HG03103 (cell line): ENCODE measurements at regions not wholly inside any gene's neighbourhood (a gene's known extent, or its start where the extent isn't known, plus 50 kb on each side); places are given as distances from the start of the nearest gene placed in this dataset.

Experiments used
- ATAC-seq: cut with Tn5 transposase; IDR thresholded peaks from one replicate; pipeline ENCODE4 v1.9.1; 2021; ENCODE audit warnings: low read depth; ENCODE audit not compliant: unreplicated experiment

DNA sequence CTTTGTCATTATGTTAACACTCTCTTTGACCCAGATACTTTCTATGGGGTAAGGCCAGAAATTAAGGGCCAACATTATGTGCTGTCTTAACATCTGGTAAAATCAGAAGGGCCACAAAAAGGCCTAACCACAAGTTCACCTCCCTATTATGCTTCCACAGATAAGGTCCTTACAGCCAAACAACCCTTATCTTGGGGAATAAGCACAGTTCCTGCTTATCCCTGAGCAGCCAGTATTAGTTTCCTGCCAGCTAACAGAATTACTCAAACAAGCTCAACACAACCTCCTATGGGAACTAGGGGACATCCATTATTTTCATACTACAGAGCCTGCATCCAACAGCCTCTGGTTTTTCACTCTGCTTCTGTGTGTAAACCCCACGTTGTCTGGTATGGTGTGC, 724.8 kb downstream of the HACE1 start:
- ATAC-seq, result no peak

DNA sequence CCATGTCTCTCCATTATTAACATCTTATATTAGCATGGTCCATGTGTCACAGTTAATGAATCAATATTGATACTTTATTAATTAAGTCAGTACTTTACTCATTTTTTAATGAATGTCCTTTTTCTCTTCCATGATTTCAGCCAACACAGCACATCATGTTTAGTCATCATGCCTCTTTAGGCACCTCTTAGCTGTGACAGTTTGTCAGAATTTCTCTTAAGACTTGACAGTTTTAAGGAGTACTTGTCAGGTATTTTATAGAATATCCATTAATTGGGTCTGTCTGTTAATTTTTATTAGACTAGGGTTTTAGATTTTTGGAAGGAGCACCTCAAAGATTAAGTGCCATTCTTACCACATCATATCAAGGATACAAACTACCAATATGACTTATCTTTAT, 729.4 kb downstream of the HACE1 start:
- no peak for ATAC-seq

DNA sequence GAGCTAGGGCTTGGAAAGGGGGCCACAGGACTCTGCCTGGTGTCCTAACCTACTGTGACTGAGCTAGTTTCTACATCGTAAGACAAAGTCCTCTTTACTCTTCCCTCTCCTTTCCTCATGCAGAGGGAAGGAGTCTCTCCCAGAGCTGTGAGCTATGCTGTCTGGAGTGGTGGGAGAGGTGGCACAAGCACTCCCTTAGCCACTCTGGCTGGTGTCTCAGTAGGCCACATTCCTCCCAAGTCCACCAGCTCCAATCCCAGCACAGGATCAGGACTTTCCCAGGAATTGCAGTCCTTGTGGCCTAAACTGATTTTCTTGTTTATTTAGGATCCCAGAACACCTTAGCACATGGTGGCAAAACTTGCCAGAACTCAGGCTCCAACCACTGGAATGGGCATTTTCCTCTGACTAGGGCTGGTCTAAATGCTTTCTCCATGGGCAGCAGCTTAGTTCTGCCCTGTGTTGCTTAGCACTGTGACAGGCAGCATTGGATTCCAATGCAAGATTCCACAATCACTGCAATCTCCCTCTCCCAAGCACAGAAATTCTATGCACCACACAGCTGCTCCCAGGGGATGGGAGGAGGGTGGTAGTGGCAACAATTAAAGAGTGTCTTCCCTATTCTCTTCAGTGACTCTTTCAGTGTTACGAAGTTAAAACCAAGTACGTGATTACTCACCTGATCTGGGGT, 733.3 kb downstream of the HACE1 start:
- ATAC-seq, result no peak

DNA sequence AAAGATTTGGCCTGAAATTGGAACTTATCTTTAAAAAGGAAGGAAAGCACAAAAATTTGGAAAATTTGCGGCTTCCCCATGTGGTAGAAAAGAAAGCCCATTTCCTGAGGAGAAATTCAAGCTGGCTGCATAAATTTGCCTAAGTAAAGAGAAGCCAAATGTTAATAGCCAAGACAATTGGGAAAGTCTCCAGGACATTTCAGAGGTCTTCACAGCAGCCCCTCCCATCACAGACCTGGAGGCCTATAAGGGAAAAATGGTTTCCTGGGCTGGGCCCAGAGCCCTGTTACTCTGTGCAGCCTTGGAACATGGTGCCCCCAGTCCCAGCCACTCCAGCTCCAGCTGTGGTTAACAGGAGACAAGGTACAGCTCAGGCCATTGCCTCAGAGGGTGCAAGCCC, 736.5 kb downstream of the HACE1 start:
- no peak for ATAC-seq

DNA sequence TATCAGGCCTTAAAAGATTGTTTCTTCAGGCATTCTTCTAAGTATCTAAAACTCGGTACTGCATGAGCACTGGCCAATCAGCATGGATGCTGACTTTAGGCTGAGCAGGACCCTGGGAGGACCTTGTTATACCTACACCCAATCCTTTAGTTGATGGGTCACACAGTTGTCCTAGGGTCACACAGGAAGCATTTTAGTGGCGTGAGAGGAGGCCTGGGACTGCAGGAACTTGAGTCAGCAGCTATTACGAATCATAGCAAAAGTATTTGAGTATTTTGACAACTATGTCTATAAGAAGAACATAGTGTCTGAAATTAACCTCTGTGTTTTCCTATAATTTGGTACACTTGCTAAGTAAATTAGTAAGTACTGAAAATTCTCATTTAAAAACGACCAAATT, 741.4 kb downstream of the HACE1 start:
- no peak for ATAC-seq

DNA sequence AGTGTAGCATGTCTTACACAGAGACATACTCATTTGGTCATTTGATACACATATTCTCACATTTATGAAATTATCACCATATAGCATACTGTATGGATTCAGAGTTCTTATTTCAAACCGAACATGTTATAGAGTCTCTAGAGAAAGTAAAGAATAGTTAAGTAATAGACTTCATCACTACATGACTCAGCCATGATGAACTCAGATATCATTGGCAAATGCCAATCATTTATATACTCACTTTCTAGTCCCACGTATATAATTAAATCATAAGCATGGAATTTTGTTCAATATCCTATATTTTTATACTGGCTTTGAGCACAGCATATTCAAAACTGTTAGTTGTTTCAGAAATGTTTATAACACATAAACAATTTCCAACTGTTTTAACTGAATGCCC, 749.9 kb downstream of the HACE1 start:
- no peak for ATAC-seq

DNA sequence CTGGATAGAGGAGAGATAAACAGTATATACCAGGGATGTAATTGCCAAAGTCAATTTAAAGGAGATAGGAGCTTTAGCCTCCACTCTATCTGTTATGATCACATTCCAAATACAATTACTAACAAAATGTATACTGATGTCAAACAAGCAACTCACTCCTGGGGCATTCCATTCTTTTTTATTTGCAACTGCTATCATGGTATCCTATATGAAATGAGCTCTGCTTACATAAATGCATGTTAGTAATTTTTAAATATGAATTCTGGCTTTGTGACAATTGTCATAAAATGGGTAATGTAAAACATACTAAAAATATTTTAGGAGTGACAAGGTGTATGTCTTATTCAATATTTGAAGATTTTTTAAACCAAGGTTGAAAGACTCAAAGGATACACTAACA, 751.1 kb downstream of the HACE1 start:
- no peak for ATAC-seq

DNA sequence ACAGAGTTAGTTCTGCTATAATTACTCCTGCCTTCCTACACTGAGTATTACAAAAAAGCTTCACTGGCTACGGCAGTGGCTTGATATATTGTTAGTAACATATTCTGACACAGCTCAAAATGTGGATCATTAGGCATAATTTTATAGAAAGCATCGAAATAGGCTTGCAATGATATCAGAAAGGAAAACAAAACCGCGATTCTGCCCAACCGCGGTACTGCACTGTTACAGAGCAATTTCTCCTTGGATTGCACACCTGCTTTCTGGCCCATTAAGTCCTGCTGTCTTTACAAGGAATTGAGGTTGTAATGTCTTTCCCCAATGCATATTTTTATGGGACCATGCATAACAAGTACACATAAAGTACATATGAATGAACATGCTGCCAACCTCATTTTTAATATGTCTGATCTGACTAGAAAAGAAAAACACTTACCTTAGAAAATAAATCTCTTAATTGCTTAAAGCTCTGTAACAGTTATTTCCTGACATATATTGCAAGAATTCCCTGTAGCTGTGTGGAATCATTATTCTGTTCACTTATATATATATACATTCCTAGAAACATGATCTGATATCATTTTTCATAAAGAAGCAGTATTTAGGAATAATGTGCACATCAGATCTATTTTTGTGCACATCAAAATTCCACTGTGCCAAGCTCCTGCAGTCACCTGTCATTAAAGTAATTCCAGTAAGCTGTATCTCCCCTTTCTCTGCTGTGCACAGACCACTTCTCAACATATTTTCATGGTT, 763.9 kb downstream of the HACE1 start:
- no peak for ATAC-seq

DNA sequence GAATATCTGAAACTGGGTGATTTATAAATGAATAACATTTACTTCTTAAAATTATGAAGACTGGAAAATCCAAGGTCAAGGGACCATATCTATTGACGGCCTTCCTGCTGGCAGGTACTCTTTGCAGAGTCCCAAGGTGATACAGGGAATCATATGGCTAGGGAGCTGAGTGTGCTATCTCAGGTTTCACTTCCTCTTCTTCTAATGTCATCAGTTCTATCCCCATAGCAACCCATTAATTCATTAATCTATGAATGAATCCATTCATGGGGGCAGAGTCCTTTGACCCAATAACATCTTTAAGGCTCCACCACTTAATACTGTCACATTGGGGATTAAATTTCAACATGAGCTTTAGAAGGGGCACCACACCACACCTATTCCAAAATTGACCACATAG, 772.0 kb downstream of the HACE1 start:
- ATAC-seq, result no peak

DNA sequence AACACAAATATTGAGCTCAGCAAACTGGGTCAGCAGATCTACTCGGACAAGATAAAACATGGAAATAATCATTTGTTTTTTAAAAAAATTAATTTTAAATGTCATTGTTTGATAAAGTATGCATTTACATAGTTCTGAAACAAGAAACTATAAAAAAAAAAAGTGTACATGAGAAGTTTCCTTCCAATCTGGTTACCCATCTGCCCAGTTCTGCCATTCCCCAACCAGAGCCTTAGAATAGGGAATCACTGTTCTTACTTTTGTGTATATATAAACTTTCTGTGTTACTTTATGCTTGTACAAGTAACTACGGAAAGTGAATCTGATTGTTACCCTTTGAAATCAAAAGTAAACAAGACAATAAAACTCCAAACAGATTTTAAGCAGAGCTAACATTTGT, 791.4 kb downstream of the HACE1 start:
- no peak for ATAC-seq

DNA sequence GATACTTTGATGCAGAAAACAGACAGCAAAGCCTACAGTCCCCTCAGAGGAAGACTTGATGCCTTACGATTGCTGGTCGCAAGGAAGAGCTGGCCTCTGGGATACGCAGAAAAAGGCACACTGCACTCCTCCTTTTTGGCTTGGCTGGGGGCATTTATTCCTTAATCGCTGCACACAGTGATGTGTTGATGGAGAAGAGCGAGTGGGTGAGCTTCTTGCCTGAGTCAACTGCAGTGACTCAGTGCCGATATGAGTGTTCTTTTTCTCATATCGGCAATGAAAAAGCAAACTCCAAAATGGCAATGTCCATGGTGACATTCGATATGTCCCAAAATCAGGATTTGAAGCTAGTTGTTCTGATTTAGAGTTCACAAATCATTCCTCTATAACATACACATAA, 794.8 kb downstream of the HACE1 start:
- ATAC-seq, result no peak

DNA sequence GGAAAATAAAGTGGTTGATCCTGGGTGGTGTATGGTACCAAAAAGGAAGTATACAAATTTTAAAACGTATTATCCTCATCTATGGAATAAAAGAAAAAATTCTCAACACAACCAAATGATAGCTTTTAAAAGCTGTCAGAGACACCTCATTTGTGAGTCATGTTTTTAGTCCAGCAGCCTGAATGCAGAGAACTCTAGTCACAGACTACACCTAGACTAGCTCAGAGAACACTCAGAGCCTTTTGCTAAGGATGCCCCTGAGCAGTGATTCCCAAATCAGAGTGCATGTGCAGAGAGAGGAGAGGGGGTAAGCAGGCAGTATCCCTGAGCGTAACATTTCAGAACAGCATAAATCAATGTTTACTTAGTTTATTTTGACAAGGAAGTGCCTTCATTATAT, 809.3 kb downstream of the HACE1 start:
- ATAC-seq, result no peak

DNA sequence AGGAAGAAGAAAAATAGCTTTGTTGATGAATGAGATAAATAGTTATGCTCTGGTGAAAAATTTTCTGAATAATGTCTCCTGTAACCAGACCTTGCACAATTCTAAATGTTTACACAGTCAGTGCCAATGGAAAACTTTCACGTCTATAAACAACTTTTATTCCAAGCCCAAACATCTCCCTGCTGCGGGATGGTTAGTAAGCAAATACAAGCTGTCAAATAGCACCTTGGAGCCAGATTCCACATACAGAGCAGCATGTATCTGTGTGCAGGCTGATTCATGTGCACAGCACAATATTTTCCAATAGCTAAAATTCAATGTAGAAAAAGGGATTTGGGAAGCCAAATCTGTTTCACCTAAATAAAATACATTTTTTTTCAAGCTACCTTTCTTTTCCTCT, 813.3 kb downstream of the HACE1 start:
- ATAC-seq, result no peak

DNA sequence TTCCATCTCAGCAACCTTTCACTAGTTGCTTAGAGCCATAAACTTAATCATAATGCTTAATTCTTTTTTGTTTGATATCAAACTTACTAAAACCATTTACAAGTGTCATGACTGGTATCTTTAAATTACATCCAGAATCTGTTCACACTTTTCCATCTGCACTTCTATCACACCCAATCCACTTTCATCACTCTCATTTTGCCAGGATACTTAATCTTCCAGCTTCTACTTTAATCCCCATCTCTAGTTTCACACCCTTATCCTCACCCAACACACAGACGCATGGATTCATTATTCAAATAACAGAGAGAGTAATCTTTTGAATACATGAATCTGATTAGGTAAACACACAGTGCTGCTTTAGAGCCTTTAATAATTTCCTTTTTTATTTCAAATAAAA, 828.4 kb downstream of the HACE1 start:
- ATAC-seq, result no peak

DNA sequence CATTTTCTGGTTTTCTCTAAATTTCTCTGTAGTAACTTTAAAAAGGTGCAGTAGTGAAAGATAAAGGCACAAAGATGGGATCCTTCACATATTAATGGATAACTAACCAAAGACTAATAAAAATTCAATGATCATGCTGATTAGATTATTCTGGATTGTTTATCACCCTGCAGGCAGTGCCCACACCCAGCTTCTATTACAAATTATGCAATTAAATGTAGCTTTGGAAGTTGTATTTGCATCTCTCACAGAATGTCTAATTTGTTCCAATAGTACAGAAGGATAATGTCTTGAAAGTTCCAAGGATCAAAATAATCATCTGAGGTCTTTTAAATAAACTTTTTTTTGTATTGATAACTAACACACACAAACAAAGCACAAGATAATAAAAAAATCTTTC, 837.6 kb downstream of the HACE1 start:
- no peak for ATAC-seq

DNA sequence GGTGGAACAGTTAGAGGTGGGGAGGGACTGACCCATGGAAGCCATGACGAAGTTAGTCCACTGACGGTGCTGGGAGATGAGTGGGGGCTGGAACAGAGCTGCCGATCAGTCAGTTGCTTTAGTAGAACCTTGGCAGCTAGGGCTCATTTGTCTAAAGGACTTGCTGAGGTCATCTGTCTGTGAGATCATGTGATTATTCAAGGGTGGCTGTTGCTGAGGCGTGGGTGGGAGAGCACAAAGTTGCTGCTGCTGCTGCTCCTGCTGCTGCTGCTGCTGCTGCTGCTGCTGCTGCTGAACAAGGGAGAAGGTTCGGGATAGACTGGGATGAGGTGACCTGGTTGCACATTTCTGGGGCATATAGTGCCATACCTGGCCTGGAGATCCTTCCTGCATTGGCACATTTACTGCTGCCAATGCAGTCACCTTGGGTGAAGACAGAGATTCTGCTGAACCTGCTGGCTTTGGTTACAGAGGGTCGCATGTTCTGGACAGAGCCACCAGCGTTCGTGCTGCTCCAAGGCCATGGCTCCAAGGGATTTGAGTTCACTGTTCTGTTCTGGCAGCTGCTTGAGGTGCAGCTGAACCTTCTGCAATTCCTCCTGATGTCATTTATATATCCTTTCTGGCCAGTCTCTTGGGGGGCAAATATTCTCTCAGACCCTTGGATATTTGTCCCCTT, 840.5 kb downstream of the HACE1 start:
- no peak for ATAC-seq

DNA sequence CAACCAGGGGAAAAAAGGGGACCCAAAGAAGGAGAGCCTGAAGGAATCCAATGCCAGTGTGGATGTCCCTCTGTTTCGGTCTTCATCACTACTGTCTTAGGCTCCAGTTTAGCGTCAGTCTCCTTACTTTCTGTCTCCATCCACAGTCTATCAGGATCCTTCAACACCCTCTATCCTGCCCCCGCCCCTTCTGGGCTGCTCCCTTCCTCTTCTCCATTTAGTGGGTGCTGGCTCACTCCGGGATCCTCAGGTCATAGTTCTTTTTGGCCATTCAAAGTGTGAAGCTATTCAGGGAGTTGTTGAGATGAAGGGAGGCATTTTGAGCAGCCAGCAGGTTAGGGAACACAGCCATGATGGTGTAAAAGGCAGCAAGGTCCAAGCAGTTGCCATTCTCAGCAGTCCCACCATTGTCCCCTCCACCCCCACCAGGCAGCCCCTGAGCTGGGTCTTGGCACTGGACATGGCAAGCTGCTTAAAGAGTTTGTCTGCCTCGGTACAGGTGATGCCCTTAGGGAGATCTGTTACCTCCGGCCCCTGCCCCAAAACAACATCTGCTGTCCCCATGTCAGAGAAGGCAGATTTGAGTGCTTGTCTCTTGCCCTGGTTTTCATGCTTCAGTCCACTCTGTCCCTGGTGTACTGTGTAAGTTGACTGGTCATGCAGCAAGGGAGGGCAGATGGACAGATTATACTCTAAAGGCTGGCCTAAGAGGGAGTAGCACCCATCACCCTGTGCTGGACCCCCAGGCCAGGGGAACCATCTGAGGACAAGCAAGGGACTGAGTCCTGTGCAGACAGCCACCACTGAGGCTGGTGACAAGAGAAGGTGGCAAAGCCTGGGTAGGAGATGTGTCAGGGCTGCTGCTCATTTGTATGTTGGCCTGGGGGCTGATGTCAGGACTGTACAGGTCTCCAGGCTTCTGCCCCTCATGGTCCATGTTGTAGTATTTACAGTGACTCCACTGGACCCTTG, 842.0 kb downstream of the HACE1 start:
- ATAC-seq, result no peak

DNA sequence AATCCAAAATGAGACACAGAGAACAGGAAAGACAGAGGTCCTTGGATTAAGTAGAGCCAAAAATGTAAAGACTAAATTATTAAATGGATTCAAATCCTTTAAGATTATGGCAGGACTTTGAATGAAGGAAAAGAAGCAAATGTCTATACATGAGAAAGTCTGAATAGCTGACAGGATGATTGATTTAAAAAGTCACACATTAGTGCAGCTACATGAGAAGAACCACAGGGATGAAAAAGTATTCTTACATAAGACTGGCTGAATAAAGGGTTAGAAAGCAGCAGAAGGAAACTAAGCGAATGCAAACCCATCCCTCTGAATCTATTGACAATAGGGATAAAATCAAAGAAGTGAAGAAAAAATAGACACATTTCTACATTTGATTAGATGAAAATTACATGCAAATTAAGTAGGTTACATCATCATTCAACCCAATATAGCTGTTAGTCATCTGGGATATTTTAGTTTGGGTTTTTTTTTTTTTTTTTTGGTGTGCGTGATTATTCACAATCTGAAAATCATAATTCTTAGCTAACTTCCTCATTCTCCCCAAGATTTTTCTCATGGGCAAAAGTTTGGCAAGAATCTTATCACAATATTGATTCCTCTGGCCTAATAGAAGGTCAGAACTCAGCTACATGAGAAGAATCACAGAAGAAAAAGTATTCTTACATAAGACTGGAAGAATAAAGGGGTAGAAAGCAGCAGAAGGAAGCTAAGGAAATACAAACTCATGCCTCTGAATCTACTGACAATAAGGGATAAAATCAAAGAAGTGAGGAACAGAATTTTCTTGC, 845.4 kb downstream of the HACE1 start:
- ATAC-seq, result no peak

DNA sequence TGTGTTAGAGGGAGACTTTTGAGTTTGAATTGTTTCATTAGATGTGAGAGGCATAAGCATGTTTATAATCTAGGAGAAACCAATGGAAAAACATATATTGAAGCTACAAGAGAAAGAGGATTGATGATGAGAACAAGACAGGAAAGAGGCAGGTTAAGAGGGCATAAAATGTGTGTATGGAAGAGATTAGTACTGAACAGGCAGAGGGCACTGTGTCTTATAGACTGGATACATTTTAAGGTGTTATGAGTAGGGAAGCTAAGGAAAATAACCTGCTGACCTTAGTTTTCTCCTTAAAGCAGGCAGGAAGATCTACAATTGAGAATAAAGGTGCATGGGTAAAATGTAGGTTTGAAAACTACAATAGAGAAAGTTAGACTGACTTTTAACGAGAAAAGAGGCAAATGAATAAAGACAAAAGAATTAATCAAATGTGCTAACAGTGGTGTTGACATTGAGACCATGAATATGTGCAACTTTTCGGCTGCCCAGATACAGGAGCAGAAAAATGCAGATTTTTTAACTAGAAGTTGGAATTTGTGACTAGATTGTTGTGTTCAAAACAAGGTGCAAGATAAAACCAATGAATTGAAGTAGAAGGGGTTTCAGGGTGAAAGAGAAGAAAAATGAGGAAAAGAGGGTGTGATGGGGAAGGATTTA, 846.3 kb downstream of the HACE1 start:
- no peak for ATAC-seq
